ENCODE measurements at regions not wholly inside any gene's neighbourhood (a gene's known extent, or its start where the extent isn't known, plus 50 kb on each side); places are given as distances from the start of the nearest gene placed in this dataset.

DNA sequence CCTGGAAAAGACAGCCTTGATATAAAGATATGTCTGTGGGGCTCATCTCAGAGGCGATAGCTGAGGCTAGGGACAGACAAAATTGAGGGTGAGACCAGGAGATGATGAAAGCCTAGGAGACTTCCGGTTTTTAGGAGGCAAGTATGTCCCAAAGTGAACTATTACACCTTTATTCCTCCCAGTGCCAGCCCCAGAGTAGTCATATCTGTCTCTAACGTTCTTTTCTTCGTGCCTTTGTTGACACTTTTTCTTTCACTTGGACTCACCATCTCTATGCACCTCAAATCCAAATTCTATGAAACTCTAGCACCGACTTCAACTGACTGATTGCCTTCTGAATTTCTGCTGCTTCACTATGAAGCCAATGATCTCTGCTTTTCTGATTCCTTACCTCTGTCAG, 93.8 kb upstream of the RASGRP1 start:
- no peaks in the 10 kb centered on the region for H3K27me3 Mint-ChIP-seq
- H3K4me3 Mint-ChIP-seq = no peak overlapping the region
- no peaks in the 10 kb centered on the region for H3K9me3 Mint-ChIP-seq
- peaks cover 13 to 18% (median 16%) of the 10 kb centered on the region in 3 donors for H3K4me1 Mint-ChIP-seq
- no peaks in the 10 kb centered on the region for H3K36me3 Mint-ChIP-seq
- H3K27ac Mint-ChIP-seq = no peak overlapping the region

DNA sequence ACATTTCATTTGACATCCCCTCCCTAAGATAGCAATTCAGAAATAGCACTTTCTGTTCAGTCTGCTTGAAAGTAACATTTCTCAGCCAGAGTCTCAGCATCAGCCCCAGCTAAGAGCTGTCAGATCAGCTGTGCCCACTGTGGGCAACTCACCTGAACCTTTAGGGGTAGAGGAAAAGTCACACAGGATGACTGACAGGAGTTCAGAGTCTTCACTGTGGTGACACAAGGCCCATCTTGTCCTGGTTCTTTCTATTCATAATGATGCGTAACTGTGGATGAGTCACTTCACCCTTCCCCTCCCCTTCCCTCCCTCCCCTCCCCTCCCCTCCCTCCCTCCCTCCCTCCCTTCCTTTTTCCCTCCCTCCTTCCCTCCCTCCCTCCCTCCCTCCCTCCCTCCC, 96.1 kb upstream of the RASGRP1 start:
- Mint-ChIP-seq H3K4me1 (peaks cover 8 to 27% (median 19%) of the 10 kb centered on the region in 3 donors), H3K4me3 (no peak overlapping the region), H3K27me3 (no peaks in the 10 kb centered on the region), H3K9me3 (no peaks in the 10 kb centered on the region), H3K36me3 (no peaks in the 10 kb centered on the region), H3K27ac (no peak overlapping the region)

DNA sequence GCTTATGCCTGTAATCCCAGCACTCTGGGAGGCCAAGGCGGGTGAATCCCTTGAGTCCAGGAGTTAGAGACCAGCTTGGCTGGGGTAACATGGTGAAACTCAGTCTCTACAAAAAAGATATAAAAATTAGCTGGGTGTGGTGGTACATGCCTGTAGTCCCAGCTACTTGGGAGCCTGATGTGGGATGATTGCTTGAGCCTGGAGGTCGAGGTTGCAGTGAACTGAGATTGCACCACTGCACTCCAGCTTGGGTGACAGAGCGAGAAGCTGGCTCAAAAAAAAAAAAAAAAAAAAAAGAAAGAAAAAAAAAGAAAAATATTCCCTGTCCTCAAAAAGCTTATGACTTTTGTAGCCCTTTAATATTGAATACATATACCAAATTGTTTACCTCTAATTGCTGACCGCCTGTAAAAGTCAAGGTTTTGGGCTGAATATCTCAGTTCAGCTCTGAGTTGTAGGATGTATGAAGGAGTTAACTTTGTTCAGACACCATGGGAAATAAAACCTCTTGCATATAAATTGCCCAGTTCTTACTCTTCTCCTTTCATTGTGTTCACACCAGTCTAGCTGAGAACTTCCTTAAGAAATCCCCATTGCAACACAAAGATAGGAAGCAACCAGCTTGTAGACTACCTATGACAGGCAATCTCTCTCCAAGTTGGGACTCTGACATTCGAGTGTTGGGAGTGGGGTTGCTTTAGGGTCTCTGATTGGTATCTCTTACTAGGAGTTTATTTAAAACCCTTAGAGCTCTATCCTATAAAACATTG, 97.6 kb upstream of the RASGRP1 start:
- peaks cover 8 to 32% (median 25%) of the 10 kb centered on the region in 3 donors for H3K4me1 Mint-ChIP-seq
- H3K9me3 Mint-ChIP-seq = no peaks in the 10 kb centered on the region
- H3K4me3 Mint-ChIP-seq = no peak overlapping the region
- H3K27me3 Mint-ChIP-seq = no peaks in the 10 kb centered on the region
- H3K36me3 Mint-ChIP-seq = peaks cover 1% of the 10 kb centered on the region
- peak overlapping the region in 1 of 3 donors; percentile 1 for H3K27ac Mint-ChIP-seq

DNA sequence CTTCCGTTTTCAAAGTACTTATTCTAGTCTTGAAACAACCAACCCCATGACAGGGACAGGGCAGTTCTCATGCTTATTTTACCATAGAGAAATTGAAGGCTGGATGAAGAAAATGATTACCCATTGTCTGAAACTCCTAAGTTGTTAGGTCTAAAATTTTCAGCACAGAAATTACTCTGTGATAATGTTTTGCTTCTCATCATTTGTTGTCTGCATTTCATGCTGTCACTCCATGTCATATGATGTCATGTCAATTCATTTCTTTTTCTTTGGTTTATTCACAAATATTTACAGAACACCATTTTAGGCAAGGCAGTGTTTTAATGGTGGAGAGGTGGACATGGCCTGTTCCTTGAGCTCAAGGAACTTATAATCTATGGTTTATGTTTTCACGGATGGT, 98.2 kb upstream of the RASGRP1 start:
- Mint-ChIP-seq H3K4me1 (peaks cover 10 to 37% (median 27%) of the 10 kb centered on the region in 3 donors), H3K27me3 (no peaks in the 10 kb centered on the region)

DNA sequence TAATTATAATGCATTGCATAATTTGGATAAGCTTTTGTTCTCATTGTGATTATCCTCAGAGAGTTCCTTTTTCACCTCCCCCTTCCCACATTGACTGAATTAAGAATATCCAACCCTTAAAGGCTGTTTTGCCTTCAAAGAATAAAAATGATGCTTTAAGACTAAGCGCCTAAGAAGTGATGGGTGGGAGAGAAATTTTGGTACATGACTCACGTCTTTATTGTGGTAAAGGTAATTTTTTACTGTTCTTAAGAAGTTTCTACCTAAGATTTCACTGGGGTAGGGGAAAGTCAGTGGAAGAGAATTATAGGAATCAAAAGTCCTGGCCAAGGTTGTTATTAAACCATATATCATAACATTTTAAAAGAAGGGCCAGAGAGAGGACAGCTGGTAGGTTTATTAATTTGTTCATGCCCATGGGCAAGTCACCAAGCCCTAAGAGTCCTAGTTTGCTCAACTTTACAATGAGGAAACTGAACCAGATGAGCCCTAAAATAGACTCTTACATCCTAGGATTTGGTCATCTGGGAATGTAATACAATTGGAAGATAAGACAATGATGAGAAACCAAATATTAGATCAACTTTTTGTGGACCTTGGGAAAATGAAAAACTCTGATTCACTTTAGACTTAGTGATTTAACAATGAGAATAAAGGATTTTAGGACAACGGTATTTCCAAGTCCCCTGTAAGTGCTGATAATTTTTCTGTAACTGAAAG, 101.1 kb upstream of the RASGRP1 start:
- Mint-ChIP-seq H3K27ac (no peak overlapping the region), H3K9me3 (no peaks in the 10 kb centered on the region), H3K4me3 (no peak overlapping the region), H3K36me3 (peaks cover 1% of the 10 kb centered on the region), H3K27me3 (no peaks in the 10 kb centered on the region), H3K4me1 (peaks cover 15 to 40% (median 27%) of the 10 kb centered on the region in 3 donors)

More for the DNA sequence above, 98.2 kb upstream of the RASGRP1 start:
- Mint-ChIP-seq H3K4me3 (no peak overlapping the region), H3K36me3 (peaks cover 1% of the 10 kb centered on the region), H3K27ac (peak overlapping the region in 1 of 3 donors; percentile 1), H3K9me3 (no peaks in the 10 kb centered on the region)

DNA sequence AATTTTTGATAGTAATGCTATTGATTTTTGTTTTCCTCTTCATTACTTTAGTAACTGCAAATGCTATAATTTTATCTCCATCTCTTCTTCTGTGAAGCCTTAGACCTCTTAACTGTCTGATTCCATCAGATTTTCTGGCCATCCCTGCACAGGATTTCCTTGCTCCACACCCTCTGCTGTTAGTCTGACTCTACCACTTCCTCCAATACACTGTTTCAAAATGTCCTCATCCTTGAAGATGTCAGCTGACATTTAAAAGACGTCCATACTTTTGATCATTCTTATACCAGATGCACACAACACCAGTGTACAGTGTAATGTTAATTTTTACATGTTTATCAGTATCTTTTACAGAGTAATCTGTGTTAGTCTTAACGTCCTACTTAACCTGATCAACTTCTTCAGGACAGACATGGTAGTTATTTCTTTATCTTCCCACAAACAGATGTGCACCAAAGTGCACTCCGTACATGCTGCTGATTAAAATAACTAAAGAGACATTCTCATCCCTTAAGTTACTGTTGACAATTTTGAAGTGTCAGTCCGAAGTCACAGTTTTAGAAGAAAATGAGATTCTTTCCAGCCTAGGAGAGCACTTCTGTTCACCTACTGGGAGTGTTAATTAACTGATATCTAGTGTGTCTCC, 102.4 kb upstream of the RASGRP1 start:
- H3K9me3 Mint-ChIP-seq = no peaks in the 10 kb centered on the region
- peaks cover 28 to 51% (median 39%) of the 10 kb centered on the region in 3 donors for H3K4me1 Mint-ChIP-seq
- peak overlapping the region in 1 of 3 donors; percentile 11 for H3K27ac Mint-ChIP-seq
- peak overlapping the region in 1 of 4 donors; percentile 59 for H3K4me3 Mint-ChIP-seq
- peaks cover 1% of the 10 kb centered on the region for H3K36me3 Mint-ChIP-seq
- H3K27me3 Mint-ChIP-seq = no peaks in the 10 kb centered on the region

DNA sequence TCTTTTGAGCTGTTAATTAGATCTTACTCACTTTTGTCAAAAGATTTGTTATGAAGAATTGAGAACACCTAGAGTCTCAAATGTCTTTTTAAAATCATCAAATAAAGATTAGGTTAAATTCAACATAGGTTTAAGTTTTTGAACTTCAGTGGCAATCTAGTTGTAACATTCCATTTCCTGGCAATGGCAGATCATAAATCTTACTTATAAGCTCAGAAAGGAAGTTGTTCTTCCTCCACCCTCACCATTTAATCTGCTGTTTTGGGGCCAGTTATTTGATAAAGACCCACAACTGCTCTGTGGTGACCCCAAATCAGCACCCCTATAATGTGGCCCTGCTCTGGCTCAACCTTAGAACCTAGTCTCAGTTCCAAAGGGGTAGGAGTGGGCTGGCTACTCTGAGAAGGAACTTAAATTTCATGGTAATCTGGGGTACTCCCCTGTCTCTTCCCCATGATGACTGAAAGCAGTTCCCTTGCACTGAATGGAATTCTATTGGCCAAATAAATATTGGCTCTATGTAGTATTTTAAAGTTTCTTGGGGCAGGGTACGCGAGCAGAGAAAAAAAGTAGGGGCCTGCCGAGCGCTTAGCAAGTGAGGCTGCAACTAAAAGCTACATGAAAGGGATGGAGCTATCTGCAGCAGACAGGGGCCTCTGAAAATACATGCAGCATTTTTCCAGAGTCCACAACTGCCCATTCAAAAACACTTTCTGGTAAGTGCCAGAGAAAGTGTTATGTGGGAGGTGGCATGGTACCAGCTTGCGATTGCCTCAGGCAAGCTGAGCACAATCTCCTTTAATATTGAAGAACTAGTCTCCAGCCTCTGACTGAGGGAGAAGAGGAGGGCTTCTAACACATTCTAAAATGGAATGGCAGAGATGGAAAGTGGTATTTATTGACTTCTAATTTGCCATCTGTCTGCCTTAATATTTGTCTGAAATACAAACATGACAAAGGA, 103.6 kb upstream of the RASGRP1 start:
- Mint-ChIP-seq H3K27me3 (no peaks in the 10 kb centered on the region), H3K4me1 (peaks cover 35 to 52% (median 46%) of the 10 kb centered on the region in 3 donors), H3K27ac (no peak overlapping the region), H3K36me3 (peaks cover 1% of the 10 kb centered on the region), H3K4me3 (no peak overlapping the region), H3K9me3 (no peaks in the 10 kb centered on the region)

DNA sequence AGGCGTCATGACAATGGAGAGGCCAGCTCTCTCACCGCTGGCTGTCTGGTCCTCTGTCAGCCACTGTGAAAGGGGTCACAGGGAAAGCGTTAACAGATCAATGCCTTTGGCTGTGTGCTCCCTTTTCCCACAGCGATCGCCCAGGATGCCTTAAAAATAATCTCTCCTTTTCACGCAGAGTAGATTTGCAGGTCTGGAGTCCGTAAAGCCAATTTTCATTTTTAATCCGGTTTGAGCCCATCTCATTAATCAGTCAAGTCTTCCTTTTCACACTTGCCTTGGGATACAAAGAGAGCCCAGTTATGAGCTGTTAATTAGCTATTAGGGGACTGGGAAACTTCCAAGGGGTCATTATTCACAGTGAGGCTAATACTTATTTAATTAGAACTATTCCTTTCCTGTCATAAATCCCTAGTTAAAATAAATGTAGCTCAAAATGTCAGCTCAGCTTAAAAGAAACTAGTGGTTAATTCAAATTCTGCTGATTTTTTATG, 104.3 kb upstream of the RASGRP1 start:
- Mint-ChIP-seq H3K27me3 (peaks cover 3% of the 10 kb centered on the region), H3K4me3 (no peak overlapping the region), H3K36me3 (peaks cover 1% of the 10 kb centered on the region), H3K4me1 (peaks cover 39 to 56% (median 50%) of the 10 kb centered on the region in 3 donors), H3K9me3 (no peaks in the 10 kb centered on the region), H3K27ac (no peak overlapping the region)

GRCh38 chr15:38670128-38671005, 105.8 kb upstream of the RASGRP1 start:
- peaks cover 3% of the 10 kb centered on the region for H3K27me3 Mint-ChIP-seq
- peaks cover 1% of the 10 kb centered on the region for H3K36me3 Mint-ChIP-seq
- peak overlapping the region; percentile 86 to 99 (median 90) for H3K27ac Mint-ChIP-seq
- peaks cover 44 to 53% (median 52%) of the 10 kb centered on the region in 3 donors for H3K4me1 Mint-ChIP-seq
- H3K9me3 Mint-ChIP-seq = no peaks in the 10 kb centered on the region
- peak overlapping the region; percentile 45 to 77 (median 64) for H3K4me3 Mint-ChIP-seq

GRCh38 chr15:38671006-38671387, 106.4 kb upstream of the RASGRP1 start:
- Mint-ChIP-seq H3K27me3 (peaks cover 3% of the 10 kb centered on the region), H3K4me3 (peak overlapping the region; percentile 45 to 77 (median 64)), H3K9me3 (no peaks in the 10 kb centered on the region), H3K27ac (peak overlapping the region; percentile 86 to 99 (median 90)), H3K36me3 (peaks cover 1% of the 10 kb centered on the region), H3K4me1 (peaks cover 46 to 56% (median 53%) of the 10 kb centered on the region in 3 donors)

- peaks cover 46 to 54% (median 51%) of the 10 kb centered on the region in 3 donors for H3K4me1 Mint-ChIP-seq
Measured at GRCh38 chr15:38671675-38672254, 107.2 kb upstream of the RASGRP1 start.

DNA sequence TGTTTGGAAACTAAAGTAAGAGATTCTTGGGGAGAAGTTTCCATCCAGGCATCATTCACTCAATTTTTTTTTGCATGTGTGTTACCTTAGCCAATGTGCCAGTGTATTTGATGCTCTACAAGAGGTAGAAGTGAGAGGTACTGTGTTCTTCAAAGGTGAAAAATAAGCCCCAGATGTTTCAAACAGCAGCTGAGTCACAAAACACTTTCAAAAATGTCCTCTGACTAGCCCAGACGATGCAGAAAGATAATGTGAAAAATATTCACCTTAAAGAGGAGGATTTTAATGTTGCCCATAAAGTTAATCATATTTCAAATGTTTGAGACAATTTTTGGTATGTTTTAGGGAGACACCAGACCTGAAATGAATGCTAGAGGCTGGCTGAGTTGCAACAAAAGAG, 107.7 kb upstream of the RASGRP1 start:
- no peaks in the 10 kb centered on the region for H3K36me3 Mint-ChIP-seq
- peaks cover 48 to 51% (median 48%) of the 10 kb centered on the region in 3 donors for H3K4me1 Mint-ChIP-seq
- no peaks in the 10 kb centered on the region for H3K9me3 Mint-ChIP-seq
- peak overlapping the region; percentile 86 to 99 (median 90) for H3K27ac Mint-ChIP-seq
- peaks cover 3% of the 10 kb centered on the region for H3K27me3 Mint-ChIP-seq
- peak overlapping the region; percentile 4 to 85 (median 71) for H3K4me3 Mint-ChIP-seq

More at GRCh38 chr15:38671675-38672254, 107.2 kb upstream of the RASGRP1 start:
- no peaks in the 10 kb centered on the region for H3K36me3 Mint-ChIP-seq
- peak overlapping the region; percentile 86 to 99 (median 90) for H3K27ac Mint-ChIP-seq
- H3K27me3 Mint-ChIP-seq = peaks cover 3% of the 10 kb centered on the region
- H3K9me3 Mint-ChIP-seq = no peaks in the 10 kb centered on the region
- peak overlapping the region; percentile 18 to 77 (median 65) for H3K4me3 Mint-ChIP-seq
